ENCODE measurements at regions not wholly inside any gene's neighbourhood (a gene's known extent, or its start where the extent isn't known, plus 50 kb on each side); places are given as distances from the start of the nearest gene placed in this dataset.

- no peaks in the 10 kb centered on the region for H3F3A ChIP-seq (ENCODE audit: low read length, unreplicated experiment)
- peaks cover 22% of the 10 kb centered on the region for H3K4me1 ChIP-seq (ENCODE audit: insufficient read depth, low read length)
- H2AFZ ChIP-seq (ENCODE audit: low read length), result no peak overlapping the region
- no peaks in the 10 kb centered on the region for H3K9me3 ChIP-seq (ENCODE audit: low read length)
- ChIA-PET POLR2A (ENCODE audit: unreplicated experiment) (no interaction called here), CTCF (no interaction called here)
- H3K9me2 ChIP-seq (replicated peaks; ENCODE audit: low read length), result no peaks in the 10 kb centered on the region
- peak; percentile 22; the same call in 1 of the 2 replicates for ATAC-seq
- H3K4me2 ChIP-seq (ENCODE audit: low read length), result no peak overlapping the region
- peaks cover 24% of the 10 kb centered on the region; the same call in 1 of the 2 replicates for H4K20me1 ChIP-seq (ENCODE audit: low read length)
- H3K79me2 ChIP-seq (ENCODE audit: low read length), result peaks cover 93% of the 10 kb centered on the region
- H3K27ac ChIP-seq (ENCODE audit: low read length), result no peak overlapping the region
- no peak overlapping the region for H3K9ac ChIP-seq (ENCODE audit: low read length)
- TF ChIP-seq EZH2 (IDR thresholded peaks at IDR 0.05; ENCODE audit: low read length, unreplicated experiment) (no peak), CTCF (conservative IDR thresholded peaks at IDR 0.05; ENCODE audit: low read depth, low read length) (no peak), EZH2phosphoT487 (IDR thresholded peaks at IDR 0.05; ENCODE audit: borderline replicate concordance, low read length) (no peak)
- no peak for DNase-seq
- intact Hi-C loops (cut with micrococcal nuclease), result no loop called here
- no TSS peak for BruUV-seq (replicated peaks)
- no peaks in the 10 kb centered on the region for H3K36me3 ChIP-seq (ENCODE audit: low read depth, low read length)
- no peaks in the 10 kb centered on the region for H3K27me3 ChIP-seq (ENCODE audit: low read length)
- H3K4me3 ChIP-seq (ENCODE audit: low read length), result no peak overlapping the region
Measured at GRCh38 chr9:110081395-110081794, 126.6 kb downstream of the C9orf152 start.

GRCh38 chr9:110083866-110084265 lies 124.1 kb downstream of the C9orf152 start:
- ChIA-PET CTCF (no interaction called here), POLR2A (ENCODE audit: unreplicated experiment) (no interaction called here)
- no peak overlapping the region for H2AFZ ChIP-seq (ENCODE audit: low read length)
- intact Hi-C loops (cut with micrococcal nuclease), result no loop called here
- H3K4me1 ChIP-seq (ENCODE audit: insufficient read depth, low read length), result peaks cover 14% of the 10 kb centered on the region
- DNase-seq (no peak), ATAC-seq (no peak)
- no peak overlapping the region for H3K4me3 ChIP-seq (ENCODE audit: low read length)
- no peaks in the 10 kb centered on the region for H3K27me3 ChIP-seq (ENCODE audit: low read length)
- no peaks in the 10 kb centered on the region for H3K36me3 ChIP-seq (ENCODE audit: low read depth, low read length)
- no peak overlapping the region for H3K4me2 ChIP-seq (ENCODE audit: low read length)
- peaks cover 32% of the 10 kb centered on the region for H4K20me1 ChIP-seq (ENCODE audit: low read length)
- no peaks in the 10 kb centered on the region for H3K9me3 ChIP-seq (ENCODE audit: low read length)
- no peak for TF ChIP-seq EZH2 (IDR thresholded peaks at IDR 0.05; ENCODE audit: low read length, unreplicated experiment)
- no peak for TF ChIP-seq CTCF (conservative IDR thresholded peaks at IDR 0.05; ENCODE audit: low read depth, low read length)
- TF ChIP-seq EZH2phosphoT487 (IDR thresholded peaks at IDR 0.05; ENCODE audit: borderline replicate concordance, low read length), result no peak
- no peaks in the 10 kb centered on the region for H3K9me2 ChIP-seq (replicated peaks; ENCODE audit: low read length)
- H3K79me2 ChIP-seq (ENCODE audit: low read length), result peaks cover 92% of the 10 kb centered on the region
- H3F3A ChIP-seq (ENCODE audit: low read length, unreplicated experiment), result no peaks in the 10 kb centered on the region
- BruUV-seq (replicated peaks), result no TSS peak
- H3K9ac ChIP-seq (ENCODE audit: low read length), result no peak overlapping the region
- H3K27ac ChIP-seq (ENCODE audit: low read length), result no peak overlapping the region

- Histone ChIP-seq H3K4me2 (ENCODE audit: low read length) (no peak overlapping the region), H3F3A (ENCODE audit: low read length, unreplicated experiment) (no peaks in the 10 kb centered on the region), H3K9ac (ENCODE audit: low read length) (no peak overlapping the region), H3K9me3 (ENCODE audit: low read length) (no peaks in the 10 kb centered on the region), H3K9me2 (replicated peaks; ENCODE audit: low read length) (no peaks in the 10 kb centered on the region), H3K79me2 (ENCODE audit: low read length) (peaks cover 87% of the 10 kb centered on the region), H3K27ac (ENCODE audit: low read length) (no peak overlapping the region), H3K36me3 (ENCODE audit: low read depth, low read length) (no peaks in the 10 kb centered on the region), H3K4me3 (ENCODE audit: low read length) (no peak overlapping the region), H2AFZ (ENCODE audit: low read length) (no peak overlapping the region), H4K20me1 (ENCODE audit: low read length) (peaks cover 47% of the 10 kb centered on the region), H3K27me3 (ENCODE audit: low read length) (no peaks in the 10 kb centered on the region), H3K4me1 (ENCODE audit: insufficient read depth, low read length) (peaks cover 25% of the 10 kb centered on the region)
- intact Hi-C loops (cut with micrococcal nuclease), result no loop called here
- ATAC-seq (no peak), DNase-seq (no peak)
- TF ChIP-seq CTCF (conservative IDR thresholded peaks at IDR 0.05; ENCODE audit: low read depth, low read length) (no peak), EZH2 (IDR thresholded peaks at IDR 0.05; ENCODE audit: low read length, unreplicated experiment) (no peak), EZH2phosphoT487 (IDR thresholded peaks at IDR 0.05; ENCODE audit: borderline replicate concordance, low read length) (no peak)
- ChIA-PET CTCF (no interaction called here), POLR2A (ENCODE audit: unreplicated experiment) (no interaction called here)
- no TSS peak for BruUV-seq (replicated peaks)
Measured at GRCh38 chr9:110086537-110086936, 121.4 kb downstream of the C9orf152 start.

All from PC-3 (cell line).